Activated B cell treated with CpG ODN at 0.5 μM for 24 hours (primary cell): ENCODE measurements at regions not wholly inside any gene's neighbourhood (a gene's known extent, or its start where the extent isn't known, plus 50 kb on each side); places are given as distances from the start of the nearest gene placed in this dataset.
A peak's percentile ranks its signal among the peaks of the same experiment; 100 is the strongest.
"Not testable (repeated sequence)": the region's sequence is repeated elsewhere in the genome, so short reads cannot be mapped to it uniquely, and the experiment has no call there.

Experiments used
- ATAC-seq: fragments of 200-7000 bp; cut with Tn5 transposase; one replicate; pipeline ENCODE4 v1.10.0; 2021; ENCODE audit warnings: low read depth, mild to moderate bottlenecking, moderate library complexity
- CTCF ChIA-PET: fragments of 350-600 bp; sonication (Branson Sonifier 250); formaldehyde crosslinking; loops from one replicate; lab custom pipeline; 2021; ENCODE audit warnings: antibody characterized with exemption; lab: Charles Lee
- POLR2A ChIA-PET: fragments of 350-600 bp; sonication (Branson Sonifier 250); formaldehyde crosslinking; loops from one replicate; lab custom pipeline; 2021; ENCODE audit warnings: antibody characterized with exemption; lab: Charles Lee
- DNase-seq: peaks from one replicate; pipeline ENCODE4 v3.0.0; 2022
- H3K27ac Mint-ChIP-seq: one replicate; pipeline ENCODE4 v1.8.0; 2020; ENCODE audit warnings: mixed read lengths
- H3K27me3 Mint-ChIP-seq: one replicate; pipeline ENCODE4 v1.8.0; 2021; ENCODE audit warnings: mixed read lengths
- H3K36me3 Mint-ChIP-seq: one replicate; pipeline ENCODE4 v1.8.0; 2021; ENCODE audit warnings: low read depth, mixed read lengths
- H3K4me1 Mint-ChIP-seq: one replicate; pipeline ENCODE4 v1.8.0; 2021; ENCODE audit warnings: mixed read lengths
- H3K4me3 Mint-ChIP-seq: one replicate; pipeline ENCODE4 v1.8.0; 2020; ENCODE audit warnings: mild to moderate bottlenecking, mixed read lengths
- H3K9me3 Mint-ChIP-seq: one replicate; pipeline ENCODE4 v1.8.0; 2020; ENCODE audit warnings: mixed read lengths
- intact Hi-C: fragments of 100-400 bp; cut with micrococcal nuclease; formaldehyde crosslinking; loops from one replicate; pipeline ENCODE4 v1.15.1; 2024
- TF ChIP-seq, protein P1 (sequence below): fragments of 200-600 bp; IDR thresholded peaks from one replicate; pipeline ENCODE4 v1.8.0; 2022; ENCODE audit warnings: antibody characterized with exemption, mild to moderate bottlenecking

DNA sequence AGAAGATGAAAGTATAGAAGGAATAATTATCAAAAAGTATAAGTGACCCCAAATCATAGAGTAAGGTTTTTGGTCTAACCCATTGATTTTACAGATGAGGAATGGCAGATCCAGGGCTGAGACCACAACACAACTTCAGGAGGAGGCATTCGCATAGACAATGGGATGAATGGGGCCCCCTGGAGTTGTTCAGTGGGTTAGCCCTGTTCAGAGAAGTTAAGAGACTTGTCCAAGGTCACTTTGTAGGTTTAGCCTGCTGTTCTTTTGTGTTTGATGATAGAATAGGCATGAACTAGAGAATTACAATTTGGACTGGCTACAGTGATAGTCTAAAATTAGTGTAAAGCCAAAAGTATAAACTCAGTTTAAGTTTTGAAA, 233.9 kb downstream of the KCNRG start:
- no peak for ATAC-seq
- H3K4me1 Mint-ChIP-seq = peaks cover 40% of the 10 kb centered on the region
- no peak overlapping the region for H3K4me3 Mint-ChIP-seq
- ChIA-PET CTCF (no interaction called here), POLR2A (interaction anchor here (1.6 kb wide), 1 partner anchor 8 kb away, joined by 3 read pairs; no protein-coding TSS in a partner anchor)
- H3K27me3 Mint-ChIP-seq = no peaks in the 10 kb centered on the region
- intact Hi-C loops = loop anchor here (5.0 kb wide), 1 partner anchor 33 kb away; no protein-coding TSS in a partner anchor
- H3K9me3 Mint-ChIP-seq = no peaks in the 10 kb centered on the region
- no peak for DNase-seq
- TF ChIP-seq, protein P1, sequence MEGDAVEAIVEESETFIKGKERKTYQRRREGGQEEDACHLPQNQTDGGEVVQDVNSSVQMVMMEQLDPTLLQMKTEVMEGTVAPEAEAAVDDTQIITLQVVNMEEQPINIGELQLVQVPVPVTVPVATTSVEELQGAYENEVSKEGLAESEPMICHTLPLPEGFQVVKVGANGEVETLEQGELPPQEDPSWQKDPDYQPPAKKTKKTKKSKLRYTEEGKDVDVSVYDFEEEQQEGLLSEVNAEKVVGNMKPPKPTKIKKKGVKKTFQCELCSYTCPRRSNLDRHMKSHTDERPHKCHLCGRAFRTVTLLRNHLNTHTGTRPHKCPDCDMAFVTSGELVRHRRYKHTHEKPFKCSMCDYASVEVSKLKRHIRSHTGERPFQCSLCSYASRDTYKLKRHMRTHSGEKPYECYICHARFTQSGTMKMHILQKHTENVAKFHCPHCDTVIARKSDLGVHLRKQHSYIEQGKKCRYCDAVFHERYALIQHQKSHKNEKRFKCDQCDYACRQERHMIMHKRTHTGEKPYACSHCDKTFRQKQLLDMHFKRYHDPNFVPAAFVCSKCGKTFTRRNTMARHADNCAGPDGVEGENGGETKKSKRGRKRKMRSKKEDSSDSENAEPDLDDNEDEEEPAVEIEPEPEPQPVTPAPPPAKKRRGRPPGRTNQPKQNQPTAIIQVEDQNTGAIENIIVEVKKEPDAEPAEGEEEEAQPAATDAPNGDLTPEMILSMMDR = no peak
- no peak overlapping the region for H3K27ac Mint-ChIP-seq
- no peaks in the 10 kb centered on the region for H3K36me3 Mint-ChIP-seq

DNA sequence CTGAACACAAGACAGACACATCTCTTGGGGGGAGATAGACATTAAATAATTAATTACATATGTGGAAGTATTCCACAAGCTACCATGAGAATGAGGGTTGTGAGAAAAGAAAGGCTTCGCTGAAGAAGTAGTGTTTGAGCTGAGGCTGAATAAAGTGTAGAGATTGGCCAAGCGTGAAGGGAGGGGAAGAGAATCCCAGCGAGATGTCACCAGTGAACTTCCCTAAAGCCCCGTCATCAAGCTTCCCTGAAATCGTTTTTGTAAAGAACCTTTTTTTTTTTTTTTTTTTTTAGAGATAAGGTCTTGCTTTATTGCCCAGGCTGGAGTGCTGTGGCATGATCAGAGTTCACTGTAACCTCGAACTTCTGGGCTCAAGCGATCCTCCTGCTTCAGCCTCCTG, 235.2 kb downstream of the KCNRG start:
- H3K27ac Mint-ChIP-seq = no peak overlapping the region
- ChIA-PET POLR2A (interaction anchor here (0.6 to 1.2 kb wide), 7 partner anchors 20 to 341 kb away, joined by 3 to 10 read pairs (median 3); partner anchors contain the start of gene TRIM13), CTCF (interaction anchor here (0.6 kb wide), 1 partner anchor 98 kb away, joined by 3 read pairs; no protein-coding TSS in a partner anchor)
- DNase-seq = no peak
- H3K27me3 Mint-ChIP-seq = no peaks in the 10 kb centered on the region
- ATAC-seq = no peak
- TF ChIP-seq, protein P1 = no peak
- intact Hi-C loops = no loop called here
- no peak overlapping the region for H3K4me3 Mint-ChIP-seq
- peaks cover 27% of the 10 kb centered on the region for H3K4me1 Mint-ChIP-seq
- H3K9me3 Mint-ChIP-seq = no peaks in the 10 kb centered on the region
- H3K36me3 Mint-ChIP-seq = no peaks in the 10 kb centered on the region

DNA sequence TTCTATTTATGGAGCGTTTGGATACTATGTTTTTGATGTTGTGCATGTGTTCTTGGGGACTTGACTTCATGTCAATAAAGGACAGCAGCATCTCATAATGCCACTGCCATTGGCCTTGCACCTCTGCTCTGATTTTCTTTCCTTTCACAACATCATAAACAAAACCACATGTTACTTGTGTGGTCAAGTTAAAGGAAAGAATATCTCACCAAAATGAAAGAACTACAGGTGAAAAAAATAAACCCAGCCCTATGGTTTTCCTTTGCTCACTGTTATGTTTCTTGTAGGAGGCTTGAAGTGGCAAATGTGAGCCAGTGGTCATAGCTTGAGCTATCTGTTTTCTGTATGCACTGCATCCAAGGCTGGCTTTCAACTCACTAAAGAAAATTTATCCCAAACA, 240.4 kb downstream of the KCNRG start:
- POLR2A ChIA-PET = interaction anchor here (0.5 to 1.1 kb wide), 5 partner anchors 11 to 258 kb away, joined by 3 to 6 read pairs (median 4); partner anchors contain the start of gene TRIM13
- H3K36me3 Mint-ChIP-seq = no peaks in the 10 kb centered on the region
- no peaks in the 10 kb centered on the region for H3K27me3 Mint-ChIP-seq
- no peak overlapping the region for H3K4me3 Mint-ChIP-seq
- H3K9me3 Mint-ChIP-seq = no peaks in the 10 kb centered on the region
- H3K4me1 Mint-ChIP-seq = peaks cover 16% of the 10 kb centered on the region
- TF ChIP-seq, protein P1 = no peak
- no peak overlapping the region for H3K27ac Mint-ChIP-seq
- ATAC-seq = no peak
- intact Hi-C loops = no loop called here
- no peak for DNase-seq
- CTCF ChIA-PET = no interaction called here

DNA sequence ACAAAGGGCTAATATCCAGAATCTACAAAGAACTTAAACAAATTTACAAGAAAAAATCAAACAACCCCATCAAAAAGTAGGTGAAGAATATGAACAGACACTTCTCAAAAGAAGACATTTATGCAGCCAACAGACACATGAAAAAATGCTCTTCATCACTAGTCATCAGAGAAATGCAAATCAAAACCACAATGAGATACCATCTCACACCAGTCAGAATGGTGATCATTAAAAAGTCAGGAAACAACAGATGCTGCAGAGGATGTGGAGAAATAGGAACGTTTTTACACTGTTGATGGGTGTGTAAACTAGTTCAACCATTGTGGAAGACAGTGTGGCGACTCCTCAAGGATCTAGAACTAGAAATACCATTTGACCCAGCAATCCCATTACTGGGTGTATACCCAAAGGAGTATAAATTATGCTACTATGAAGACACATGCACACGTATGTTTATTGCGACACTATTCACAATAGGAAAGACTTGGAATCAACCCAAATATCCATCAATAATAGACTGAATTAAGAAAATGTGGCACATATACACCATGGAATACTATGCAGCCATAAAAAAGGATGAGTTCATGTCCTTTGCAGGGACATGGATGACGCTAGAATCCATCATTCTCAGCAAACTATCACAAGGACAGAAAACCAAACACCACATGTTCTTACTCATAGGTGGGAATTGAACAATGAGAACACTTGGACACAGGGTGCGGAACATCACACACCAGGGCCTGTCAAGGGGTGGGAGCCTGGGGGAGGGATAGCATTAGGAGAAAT, 241.5 kb downstream of the KCNRG start:
- CTCF ChIA-PET, H3K9me3 Mint-ChIP-seq, intact Hi-C loops, H3K27ac Mint-ChIP-seq, DNase-seq, H3K36me3 Mint-ChIP-seq, H3K4me3 Mint-ChIP-seq, ATAC-seq, H3K27me3 Mint-ChIP-seq: not testable (repeated sequence)
- POLR2A ChIA-PET = interaction anchor here (0.9 to 1.1 kb wide), 4 partner anchors 12 to 131 kb away, joined by 3 to 5 read pairs (median 4); no protein-coding TSS in a partner anchor
- H3K4me1 Mint-ChIP-seq = peaks cover 16% of the 10 kb centered on the region

DNA sequence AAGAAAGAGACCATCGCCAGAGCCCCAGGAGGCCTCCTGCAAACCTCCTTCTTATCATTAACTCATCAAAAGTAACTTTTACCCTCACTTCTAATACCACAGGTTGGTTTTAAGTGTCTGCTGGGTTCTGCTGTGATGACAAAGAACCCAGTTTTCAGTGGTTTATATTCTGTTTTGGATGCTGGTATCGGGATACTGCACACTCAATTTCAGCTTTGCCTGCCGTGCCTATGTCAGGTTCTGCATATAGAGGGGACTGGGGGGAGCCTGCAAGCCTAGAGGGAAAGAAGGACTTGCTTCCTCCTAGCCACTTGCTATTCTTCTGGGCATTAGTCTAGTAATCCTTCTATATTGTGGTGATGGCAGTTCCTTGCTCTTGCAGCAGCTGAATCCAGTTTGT, 242.4 kb downstream of the KCNRG start:
- Mint-ChIP-seq H3K27me3 (no peaks in the 10 kb centered on the region), H3K27ac (peak overlapping the region; percentile 19), H3K36me3 (no peaks in the 10 kb centered on the region), H3K4me3 (no peak overlapping the region), H3K9me3 (no peaks in the 10 kb centered on the region), H3K4me1 (peaks cover 16% of the 10 kb centered on the region)
- ChIA-PET CTCF (interaction anchor here (0.5 kb wide), 1 partner anchor 260 kb away, joined by 3 read pairs; no protein-coding TSS in a partner anchor), POLR2A (interaction anchor here (0.9 to 1.8 kb wide), 5 partner anchors 9 to 133 kb away, joined by 3 to 7 read pairs (median 3); no protein-coding TSS in a partner anchor)
- TF ChIP-seq, protein P1 = no peak
- no peak for DNase-seq
- no peak for ATAC-seq
- intact Hi-C loops = no loop called here
